ENCODE measurements at regions not wholly inside any gene's neighbourhood (a gene's known extent, or its start where the extent isn't known, plus 50 kb on each side); places are given as distances from the start of the nearest gene placed in this dataset.
"Not testable (repeated sequence)": the region's sequence is repeated elsewhere in the genome, so short reads cannot be mapped to it uniquely, and the experiment has no call there.

GRCh38 chr2:143934626-143935481 lies 585.1 kb downstream of the ZEB2 start:
- H3K4me1 ChIP-seq (ENCODE audit: control insufficient read depth, insufficient read depth, low read length, poor library complexity, severe bottlenecking): peaks cover 5% of the 10 kb centered on the region
- no peaks in the 10 kb centered on the region for H3K9me3 ChIP-seq (ENCODE audit: control insufficient read depth, low read length)
- no peak overlapping the region for H3K27ac ChIP-seq (ENCODE audit: insufficient read depth, low read length, poor library complexity, severe bottlenecking)
- no peak for DNase-seq
- H3K4me3 ChIP-seq (ENCODE audit: insufficient read depth, low read depth, low read length, poor library complexity, severe bottlenecking): no peak overlapping the region
- peaks cover 16% of the 10 kb centered on the region for H3K27me3 ChIP-seq (replicated peaks; ENCODE audit: control insufficient read depth, insufficient read depth, low read length, poor library complexity, severe bottlenecking)
- no peaks in the 10 kb centered on the region for H3K36me3 ChIP-seq (ENCODE audit: control insufficient read depth, insufficient read depth, low read length)

GRCh38 chr2:143933946-143934569 lies 585.9 kb downstream of the ZEB2 start:
- Histone ChIP-seq H3K27me3 (replicated peaks; ENCODE audit: control insufficient read depth, insufficient read depth, low read length, poor library complexity, severe bottlenecking) (peaks cover 16% of the 10 kb centered on the region), H3K9me3 (ENCODE audit: control insufficient read depth, low read length) (no peaks in the 10 kb centered on the region), H3K4me3 (ENCODE audit: insufficient read depth, low read depth, low read length, poor library complexity, severe bottlenecking) (no peak overlapping the region), H3K36me3 (ENCODE audit: control insufficient read depth, insufficient read depth, low read length) (no peaks in the 10 kb centered on the region), H3K27ac (ENCODE audit: insufficient read depth, low read length, poor library complexity, severe bottlenecking) (no peak overlapping the region), H3K4me1 (ENCODE audit: control insufficient read depth, insufficient read depth, low read length, poor library complexity, severe bottlenecking) (peaks cover 5% of the 10 kb centered on the region)
- DNase-seq: no peak

- no peak for DNase-seq
- no peaks in the 10 kb centered on the region for H3K9me3 ChIP-seq (ENCODE audit: control insufficient read depth, low read length)
- H3K36me3 ChIP-seq (ENCODE audit: control insufficient read depth, insufficient read depth, low read length): no peaks in the 10 kb centered on the region
- H3K27me3 ChIP-seq (replicated peaks; ENCODE audit: control insufficient read depth, insufficient read depth, low read length, poor library complexity, severe bottlenecking): no peaks in the 10 kb centered on the region
- no peak overlapping the region for H3K4me3 ChIP-seq (ENCODE audit: insufficient read depth, low read depth, low read length, poor library complexity, severe bottlenecking)
- H3K4me1 ChIP-seq (ENCODE audit: control insufficient read depth, insufficient read depth, low read length, poor library complexity, severe bottlenecking): no peaks in the 10 kb centered on the region
- H3K27ac ChIP-seq (ENCODE audit: insufficient read depth, low read length, poor library complexity, severe bottlenecking): no peak overlapping the region
Measured at GRCh38 chr2:143930891-143931290, 589.0 kb downstream of the ZEB2 start.

GRCh38 chr2:143928613-143929012 lies 591.3 kb downstream of the ZEB2 start:
- H3K27me3 ChIP-seq (replicated peaks; ENCODE audit: control insufficient read depth, insufficient read depth, low read length, poor library complexity, severe bottlenecking): no peaks in the 10 kb centered on the region
- no peak overlapping the region for H3K4me3 ChIP-seq (ENCODE audit: insufficient read depth, low read depth, low read length, poor library complexity, severe bottlenecking)
- H3K27ac ChIP-seq (ENCODE audit: insufficient read depth, low read length, poor library complexity, severe bottlenecking): no peak overlapping the region
- H3K36me3 ChIP-seq (ENCODE audit: control insufficient read depth, insufficient read depth, low read length): no peaks in the 10 kb centered on the region
- no peaks in the 10 kb centered on the region for H3K9me3 ChIP-seq (ENCODE audit: control insufficient read depth, low read length)
- no peak for DNase-seq
- no peaks in the 10 kb centered on the region for H3K4me1 ChIP-seq (ENCODE audit: control insufficient read depth, insufficient read depth, low read length, poor library complexity, severe bottlenecking)

GRCh38 chr2:143928184-143928583 lies 591.7 kb downstream of the ZEB2 start:
- Histone ChIP-seq H3K4me1 (ENCODE audit: control insufficient read depth, insufficient read depth, low read length, poor library complexity, severe bottlenecking) (no peaks in the 10 kb centered on the region), H3K36me3 (ENCODE audit: control insufficient read depth, insufficient read depth, low read length) (no peaks in the 10 kb centered on the region), H3K9me3 (ENCODE audit: control insufficient read depth, low read length) (no peaks in the 10 kb centered on the region), H3K4me3 (ENCODE audit: insufficient read depth, low read depth, low read length, poor library complexity, severe bottlenecking) (no peak overlapping the region), H3K27ac (ENCODE audit: insufficient read depth, low read length, poor library complexity, severe bottlenecking) (no peak overlapping the region), H3K27me3 (replicated peaks; ENCODE audit: control insufficient read depth, insufficient read depth, low read length, poor library complexity, severe bottlenecking) (no peaks in the 10 kb centered on the region)
- no peak for DNase-seq

- no peak for DNase-seq
Measured at GRCh38 chr2:143926736-143927135, 593.2 kb downstream of the ZEB2 start.

GRCh38 chr2:143922261-143922830 lies 597.6 kb downstream of the ZEB2 start:
- not testable (repeated sequence) for H3K27ac ChIP-seq (ENCODE audit: insufficient read depth, low read length, poor library complexity, severe bottlenecking); DNase-seq; H3K27me3 ChIP-seq (replicated peaks; ENCODE audit: control insufficient read depth, insufficient read depth, low read length, poor library complexity, severe bottlenecking); H3K36me3 ChIP-seq (ENCODE audit: control insufficient read depth, insufficient read depth, low read length); H3K9me3 ChIP-seq (ENCODE audit: control insufficient read depth, low read length); H3K4me3 ChIP-seq (ENCODE audit: insufficient read depth, low read depth, low read length, poor library complexity, severe bottlenecking); H3K4me1 ChIP-seq (ENCODE audit: control insufficient read depth, insufficient read depth, low read length, poor library complexity, severe bottlenecking)

More at GRCh38 chr2:143926736-143927135, 593.2 kb downstream of the ZEB2 start:
- no peaks in the 10 kb centered on the region for H3K9me3 ChIP-seq (ENCODE audit: control insufficient read depth, low read length)
- H3K27me3 ChIP-seq (replicated peaks; ENCODE audit: control insufficient read depth, insufficient read depth, low read length, poor library complexity, severe bottlenecking): no peaks in the 10 kb centered on the region
- no peaks in the 10 kb centered on the region for H3K4me1 ChIP-seq (ENCODE audit: control insufficient read depth, insufficient read depth, low read length, poor library complexity, severe bottlenecking)
- no peak overlapping the region for H3K27ac ChIP-seq (ENCODE audit: insufficient read depth, low read length, poor library complexity, severe bottlenecking)
- H3K4me3 ChIP-seq (ENCODE audit: insufficient read depth, low read depth, low read length, poor library complexity, severe bottlenecking): no peak overlapping the region
- H3K36me3 ChIP-seq (ENCODE audit: control insufficient read depth, insufficient read depth, low read length): no peaks in the 10 kb centered on the region

GRCh38 chr2:143918465-143918989 lies 601.4 kb downstream of the ZEB2 start:
- Histone ChIP-seq H3K27me3 (replicated peaks; ENCODE audit: control insufficient read depth, insufficient read depth, low read length, poor library complexity, severe bottlenecking) (no peaks in the 10 kb centered on the region), H3K27ac (ENCODE audit: insufficient read depth, low read length, poor library complexity, severe bottlenecking) (no peak overlapping the region), H3K4me1 (ENCODE audit: control insufficient read depth, insufficient read depth, low read length, poor library complexity, severe bottlenecking) (no peaks in the 10 kb centered on the region), H3K4me3 (ENCODE audit: insufficient read depth, low read depth, low read length, poor library complexity, severe bottlenecking) (no peak overlapping the region), H3K9me3 (ENCODE audit: control insufficient read depth, low read length) (no peaks in the 10 kb centered on the region), H3K36me3 (ENCODE audit: control insufficient read depth, insufficient read depth, low read length) (no peaks in the 10 kb centered on the region)
- DNase-seq: no peak

- H3K4me1 ChIP-seq (ENCODE audit: control insufficient read depth, insufficient read depth, low read length, poor library complexity, severe bottlenecking): no peaks in the 10 kb centered on the region
Measured at GRCh38 chr2:143916781-143917180, 603.1 kb downstream of the ZEB2 start.

More at GRCh38 chr2:143916781-143917180, 603.1 kb downstream of the ZEB2 start:
- DNase-seq: no peak
- Histone ChIP-seq H3K36me3 (ENCODE audit: control insufficient read depth, insufficient read depth, low read length) (no peaks in the 10 kb centered on the region), H3K4me3 (ENCODE audit: insufficient read depth, low read depth, low read length, poor library complexity, severe bottlenecking) (no peak overlapping the region), H3K27ac (ENCODE audit: insufficient read depth, low read length, poor library complexity, severe bottlenecking) (no peak overlapping the region), H3K9me3 (ENCODE audit: control insufficient read depth, low read length) (no peaks in the 10 kb centered on the region), H3K27me3 (replicated peaks; ENCODE audit: control insufficient read depth, insufficient read depth, low read length, poor library complexity, severe bottlenecking) (no peaks in the 10 kb centered on the region)
